ENCODE measurements at regions not wholly inside any gene's neighbourhood (a gene's known extent, or its start where the extent isn't known, plus 50 kb on each side); places are given as distances from the start of the nearest gene placed in this dataset.

- no peak for TF ChIP-seq CTCF (IDR thresholded peaks at IDR 0.05)
- TF ChIP-seq POLR2A (IDR thresholded peaks at IDR 0.05): no peak
Measured at GRCh38 chr22:48592066-48592345, 1235.7 kb downstream of the BRD1 start.
